ENCODE measurements at regions not wholly inside any gene's neighbourhood (a gene's known extent, or its start where the extent isn't known, plus 50 kb on each side); places are given as distances from the start of the nearest gene placed in this dataset.

DNA sequence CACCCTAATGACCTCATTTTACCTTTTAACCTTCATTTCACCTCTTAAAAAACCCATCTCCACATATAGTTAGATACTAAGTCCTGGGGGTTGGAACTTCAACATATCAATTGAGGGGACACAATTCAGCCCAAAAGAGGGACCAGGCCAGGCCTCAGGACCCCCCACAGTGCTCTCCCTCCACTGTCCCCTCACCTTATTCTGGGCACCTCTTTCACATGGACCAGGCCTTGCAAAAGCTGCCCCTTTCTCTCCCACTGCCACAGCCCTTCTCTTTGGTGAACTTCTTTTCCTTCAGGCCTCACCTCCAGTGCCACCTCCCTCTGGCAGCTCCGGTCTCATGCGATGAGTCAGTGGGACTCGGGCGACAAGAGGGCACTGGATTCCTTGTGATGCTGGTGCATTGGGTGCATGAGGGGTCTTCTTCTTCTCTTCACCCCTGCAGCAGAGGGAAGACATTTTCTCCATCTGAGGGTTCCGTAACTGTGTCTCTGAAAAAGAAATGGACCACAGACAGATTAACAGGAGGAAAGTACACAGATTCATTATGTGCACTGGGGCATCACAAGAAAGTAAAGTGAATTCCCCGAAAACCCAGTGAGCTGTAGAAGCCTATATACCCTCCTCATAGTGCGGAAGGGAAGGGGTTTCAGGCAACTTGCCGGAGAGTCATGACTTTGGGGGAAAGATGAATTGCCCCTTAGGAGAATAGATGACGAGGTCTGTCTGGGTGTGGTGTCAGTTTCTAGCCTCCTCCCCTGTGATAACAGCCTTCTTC lies 288.7 kb upstream of the IGFBP3 start:
- H3K4me3 ChIP-seq, result no peak overlapping the region
- TF ChIP-seq POLR2A (IDR thresholded peaks at IDR 0.05) (no peak), CTCF (IDR thresholded peaks at IDR 0.05) (no peak)
- peaks cover 12% of the 10 kb centered on the region for H3K4me1 ChIP-seq
- no peak for ATAC-seq
- WGBS, 2 donors, result 88 to 92% methylated on average over 9 of the region's 9 CpGs
- no peaks in the 10 kb centered on the region for H3K36me3 ChIP-seq (replicated peaks in 1 of 2; ENCODE audit: insufficient read depth in 1 of 2, low read depth in 2 of 2)
- intact Hi-C loops (cut with DNase I), result no loop called here
- H3K27ac ChIP-seq, result no peak overlapping the region
- H3K27me3 ChIP-seq, result no peaks in the 10 kb centered on the region
- H3K9me3 ChIP-seq, result no peaks in the 10 kb centered on the region
- no peak for DNase-seq

DNA sequence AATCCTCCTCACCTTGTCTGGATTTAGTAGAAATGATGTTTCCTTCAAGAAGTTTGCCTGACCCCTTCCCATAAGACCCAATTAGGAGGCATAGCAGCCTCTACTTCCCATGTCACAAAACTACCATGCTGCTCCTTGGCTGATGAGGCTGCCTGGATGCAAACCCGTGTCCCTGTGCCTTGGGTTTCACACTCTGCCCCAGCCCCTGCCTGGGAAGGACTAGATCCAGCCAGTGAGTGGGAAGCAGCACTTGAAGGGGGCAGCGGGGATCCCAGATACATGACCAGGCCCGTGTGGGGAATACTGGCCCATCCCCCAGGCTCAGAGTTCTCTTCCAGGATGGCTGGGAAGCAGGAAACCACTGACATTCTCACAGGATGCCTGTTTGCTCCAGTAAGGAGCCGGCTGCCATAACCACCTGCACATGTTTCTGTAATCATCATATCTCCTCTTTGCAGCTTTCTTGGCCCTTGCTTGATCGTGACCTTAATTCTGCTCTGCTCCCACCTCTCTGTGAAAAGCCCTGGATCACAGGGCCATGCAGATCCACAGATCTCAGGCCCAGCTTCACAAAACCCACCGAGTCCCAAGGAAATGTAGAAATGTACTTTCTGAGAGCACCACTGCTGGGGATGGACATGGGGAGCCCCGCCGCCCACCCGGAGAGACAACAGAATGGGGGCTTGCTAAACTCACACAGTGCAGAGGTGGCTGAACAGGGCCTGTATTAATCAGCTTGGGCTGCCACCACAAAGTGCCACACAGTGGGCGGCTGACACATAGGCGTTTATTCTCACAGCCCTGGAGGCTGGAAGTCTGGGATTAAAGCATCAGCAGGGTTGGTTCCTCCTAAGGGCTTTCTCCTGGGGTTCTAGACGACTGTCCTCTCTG lies 287.8 kb upstream of the IGFBP3 start:
- intact Hi-C loops (cut with DNase I), result no loop called here
- ATAC-seq (no peak), DNase-seq (no peak)
- H3K27ac ChIP-seq, result peak overlapping the region in 3 of 4 donors; percentile 54 to 67 (median 58)
- no peak overlapping the region for H3K4me3 ChIP-seq
- peaks cover 12% of the 10 kb centered on the region for H3K4me1 ChIP-seq
- no peaks in the 10 kb centered on the region for H3K36me3 ChIP-seq (replicated peaks in 1 of 2; ENCODE audit: insufficient read depth in 1 of 2, low read depth in 2 of 2)
- 51 to 70% methylated on average over 9 to 12 of the region's 12 CpGs for WGBS, 2 donors
- TF ChIP-seq POLR2A (IDR thresholded peaks at IDR 0.05) (no peak), CTCF (IDR thresholded peaks at IDR 0.05) (no peak)
- no peaks in the 10 kb centered on the region for H3K9me3 ChIP-seq
- no peaks in the 10 kb centered on the region for H3K27me3 ChIP-seq

DNA sequence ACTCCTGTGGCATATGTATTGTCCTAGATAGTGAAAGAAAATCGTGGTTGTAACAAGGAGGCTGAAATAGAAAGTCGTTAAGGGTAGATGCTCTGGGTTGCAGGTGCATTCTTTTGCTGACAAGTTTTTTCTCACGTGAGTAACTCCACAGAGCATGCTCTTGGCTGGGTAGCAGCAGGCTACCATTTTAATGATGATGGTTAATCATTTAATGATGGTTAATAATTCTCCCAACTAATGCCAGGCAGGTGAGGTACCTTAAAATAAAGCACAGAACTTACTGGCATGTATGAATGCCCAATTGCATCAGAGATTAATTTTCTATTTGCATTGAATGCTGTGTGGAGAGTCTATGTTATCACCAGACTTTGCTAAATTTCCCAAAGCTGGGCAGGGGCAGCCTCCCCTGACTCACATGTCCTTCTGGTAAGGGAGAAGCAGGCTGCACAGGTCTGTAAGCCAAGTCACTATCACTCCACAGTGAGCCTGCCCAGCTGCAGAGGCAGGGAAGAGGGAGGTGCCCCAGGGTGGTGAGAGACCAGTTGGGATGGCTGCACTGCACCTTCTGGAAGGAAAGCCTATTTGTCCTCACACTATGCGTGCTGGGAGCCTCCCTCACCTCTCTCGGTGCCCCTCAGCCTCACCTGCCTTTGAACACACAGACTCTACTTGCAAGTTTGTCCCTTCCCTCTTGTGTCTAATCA lies 287.0 kb upstream of the IGFBP3 start:
- peak; percentile 84 for ATAC-seq
- no peak for TF ChIP-seq CTCF (IDR thresholded peaks at IDR 0.05)
- no peak for TF ChIP-seq POLR2A (IDR thresholded peaks at IDR 0.05)
- 32 to 38% methylated on average over 5 of the region's 5 CpGs for WGBS, 2 donors
- H3K4me1 ChIP-seq, result peaks cover 12% of the 10 kb centered on the region
- DNase-seq, result peak in 3 of 4 donors; percentile 16 to 39 (median 20)
- H3K27me3 ChIP-seq, result no peaks in the 10 kb centered on the region
- intact Hi-C loops (cut with DNase I), result no loop called here
- H3K27ac ChIP-seq, result peak overlapping the region in 3 of 4 donors; percentile 54 to 67 (median 58)
- no peaks in the 10 kb centered on the region for H3K36me3 ChIP-seq (replicated peaks in 1 of 2; ENCODE audit: insufficient read depth in 1 of 2, low read depth in 2 of 2)
- no peaks in the 10 kb centered on the region for H3K9me3 ChIP-seq
- H3K4me3 ChIP-seq, result no peak overlapping the region

GRCh38 chr7:46206476-46207060 lies 285.5 kb upstream of the IGFBP3 start:
- no peak for ATAC-seq
- Histone ChIP-seq H3K4me3 (no peak overlapping the region), H3K27me3 (no peaks in the 10 kb centered on the region), H3K27ac (no peak overlapping the region), H3K4me1 (peaks cover 12% of the 10 kb centered on the region), H3K9me3 (no peaks in the 10 kb centered on the region), H3K36me3 (replicated peaks in 1 of 2; ENCODE audit: insufficient read depth in 1 of 2, low read depth in 2 of 2) (no peaks in the 10 kb centered on the region)
- 58 to 63% methylated on average over 4 of the region's 4 CpGs for WGBS, 2 donors
- intact Hi-C loops (cut with DNase I), result no loop called here
- TF ChIP-seq POLR2A (IDR thresholded peaks at IDR 0.05), result no peak
- TF ChIP-seq CTCF (IDR thresholded peaks at IDR 0.05), result no peak
- DNase-seq, result no peak
